GM12875 (cell line): ENCODE measurements at regions not wholly inside any gene's neighbourhood (a gene's known extent, or its start where the extent isn't known, plus 50 kb on each side); places are given as distances from the start of the nearest gene placed in this dataset.

Source experiments
- H3K4me3 ChIP-seq: one replicate; pipeline ENCODE4 v1.5.1; 2011; ENCODE audit warnings: low read depth, low read length, control low read depth
- TF ChIP-seq, protein P1 (sequence below): IDR thresholded peaks from 2 replicates; pipeline ENCODE4 v1.5.1; 2011; ENCODE audit warnings: low read depth, mild to moderate bottlenecking, control low read depth, inconsistent platforms, low read length, moderate library complexity, borderline replicate concordance; ENCODE audit not compliant: insufficient read depth

DNA sequence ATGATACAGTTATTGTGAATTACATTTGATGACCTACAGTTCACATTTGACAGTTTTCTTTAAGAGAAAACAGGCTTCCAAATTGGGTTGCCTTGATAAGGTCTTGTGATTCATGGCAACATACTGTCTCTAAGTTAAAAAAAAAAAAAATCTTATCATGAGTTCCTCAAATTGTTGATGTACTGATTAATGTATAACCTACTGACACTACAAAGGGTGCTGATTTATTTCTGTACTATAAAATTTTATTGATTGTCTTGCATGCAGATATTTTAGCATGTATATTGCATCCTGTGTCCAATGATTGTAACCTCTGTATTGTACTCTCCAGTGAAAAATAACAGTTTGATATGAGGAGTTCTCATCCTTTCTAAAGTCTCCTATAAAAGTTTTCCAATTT lies 197.3 kb upstream of the IVNS1ABP start:
- TF ChIP-seq, protein P1, sequence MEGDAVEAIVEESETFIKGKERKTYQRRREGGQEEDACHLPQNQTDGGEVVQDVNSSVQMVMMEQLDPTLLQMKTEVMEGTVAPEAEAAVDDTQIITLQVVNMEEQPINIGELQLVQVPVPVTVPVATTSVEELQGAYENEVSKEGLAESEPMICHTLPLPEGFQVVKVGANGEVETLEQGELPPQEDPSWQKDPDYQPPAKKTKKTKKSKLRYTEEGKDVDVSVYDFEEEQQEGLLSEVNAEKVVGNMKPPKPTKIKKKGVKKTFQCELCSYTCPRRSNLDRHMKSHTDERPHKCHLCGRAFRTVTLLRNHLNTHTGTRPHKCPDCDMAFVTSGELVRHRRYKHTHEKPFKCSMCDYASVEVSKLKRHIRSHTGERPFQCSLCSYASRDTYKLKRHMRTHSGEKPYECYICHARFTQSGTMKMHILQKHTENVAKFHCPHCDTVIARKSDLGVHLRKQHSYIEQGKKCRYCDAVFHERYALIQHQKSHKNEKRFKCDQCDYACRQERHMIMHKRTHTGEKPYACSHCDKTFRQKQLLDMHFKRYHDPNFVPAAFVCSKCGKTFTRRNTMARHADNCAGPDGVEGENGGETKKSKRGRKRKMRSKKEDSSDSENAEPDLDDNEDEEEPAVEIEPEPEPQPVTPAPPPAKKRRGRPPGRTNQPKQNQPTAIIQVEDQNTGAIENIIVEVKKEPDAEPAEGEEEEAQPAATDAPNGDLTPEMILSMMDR: no peak
- no peak overlapping the region for H3K4me3 ChIP-seq

- TF ChIP-seq, protein P1: no peak
These were observed 195.4 kb upstream of the IVNS1ABP start for GRCh38 chr1:185512442-185512841.

GRCh38 chr1:185501099-185501498 lies 184.1 kb upstream of the IVNS1ABP start:
- TF ChIP-seq, protein P1: no peak
- H3K4me3 ChIP-seq: no peak overlapping the region

More at GRCh38 chr1:185512442-185512841, 195.4 kb upstream of the IVNS1ABP start:
- no peak overlapping the region for H3K4me3 ChIP-seq

- TF ChIP-seq, protein P1: no peak
- H3K4me3 ChIP-seq: no peak overlapping the region
These were observed 183.1 kb upstream of the IVNS1ABP start for GRCh38 chr1:185500001-185500626.

DNA sequence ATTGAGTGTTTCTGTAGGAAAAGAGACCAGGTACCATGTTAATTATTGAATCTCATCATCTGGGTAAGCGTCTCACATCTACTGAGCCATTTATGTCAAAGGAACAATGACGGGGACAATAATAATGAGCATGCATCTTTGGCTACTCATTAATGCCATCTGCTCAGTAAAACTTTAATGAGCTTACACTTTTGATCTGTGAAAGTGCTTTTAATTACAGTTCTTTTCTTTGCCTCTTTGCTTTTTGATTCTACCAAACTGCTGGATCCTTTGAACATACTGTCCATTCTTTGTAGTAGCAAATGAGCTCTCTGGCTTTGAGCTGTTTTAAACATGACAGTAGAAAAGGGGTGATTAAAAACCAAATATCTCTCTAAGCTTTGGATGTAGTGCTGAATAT lies 181.2 kb upstream of the IVNS1ABP start:
- TF ChIP-seq, protein P1: no peak

GRCh38 chr1:185497177-185497576 lies 180.1 kb upstream of the IVNS1ABP start:
- TF ChIP-seq, protein P1: no peak
- H3K4me3 ChIP-seq: no peak overlapping the region

More for the DNA sequence above, 181.2 kb upstream of the IVNS1ABP start:
- H3K4me3 ChIP-seq: no peak overlapping the region

- H3K4me3 ChIP-seq: no peak overlapping the region
- TF ChIP-seq, protein P1: no peak
These were observed 178.9 kb upstream of the IVNS1ABP start for GRCh38 chr1:185495898-185496297.
